ENCODE measurements at regions not wholly inside any gene's neighbourhood (a gene's known extent, or its start where the extent isn't known, plus 50 kb on each side); places are given as distances from the start of the nearest gene placed in this dataset.

DNA sequence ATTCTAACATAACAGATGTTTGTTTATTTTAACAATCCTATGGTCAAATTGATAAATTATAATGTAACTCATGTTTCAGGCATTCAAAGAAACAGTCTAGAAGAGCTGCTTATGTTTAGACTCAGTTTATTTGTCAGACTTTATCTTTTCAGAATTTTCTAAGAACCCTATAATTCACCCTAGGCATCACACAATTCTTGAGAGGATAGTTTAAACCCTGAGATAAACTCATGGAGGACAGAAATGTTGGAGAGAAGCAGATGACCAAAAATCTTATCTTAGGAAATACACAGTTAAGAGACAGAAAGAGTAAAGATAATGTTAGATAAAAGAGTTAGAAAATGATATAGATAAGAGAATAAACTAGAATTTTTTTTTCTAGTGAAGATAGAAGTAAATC, 1185.7 kb upstream of the SLC10A2 start:
- ChIA-PET POLR2A (no interaction called here), CTCF (no interaction called here)
- DNase-seq (ENCODE audit: extremely low spot score) = no peak

DNA sequence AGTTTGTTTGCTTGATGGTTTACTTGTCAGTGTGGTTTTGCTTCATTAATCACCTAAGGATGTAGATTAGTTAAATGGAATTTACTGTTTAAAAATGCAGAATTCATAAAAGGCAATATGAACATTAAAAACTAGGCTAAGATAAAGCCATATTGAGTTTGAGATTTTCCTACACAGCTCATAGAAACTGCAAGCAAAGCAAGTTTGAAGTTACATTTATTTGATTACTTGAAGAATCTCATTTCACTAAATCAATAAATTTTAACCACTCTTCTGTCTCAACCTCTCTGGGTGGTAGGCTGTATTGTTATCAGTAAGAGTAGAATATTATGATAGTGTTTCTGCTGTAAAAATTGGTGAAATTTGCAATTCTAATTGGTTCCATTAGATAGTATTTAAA, 1180.7 kb upstream of the SLC10A2 start:
- ChIA-PET POLR2A (no interaction called here), CTCF (no interaction called here)
- TF ChIP-seq, protein P1, sequence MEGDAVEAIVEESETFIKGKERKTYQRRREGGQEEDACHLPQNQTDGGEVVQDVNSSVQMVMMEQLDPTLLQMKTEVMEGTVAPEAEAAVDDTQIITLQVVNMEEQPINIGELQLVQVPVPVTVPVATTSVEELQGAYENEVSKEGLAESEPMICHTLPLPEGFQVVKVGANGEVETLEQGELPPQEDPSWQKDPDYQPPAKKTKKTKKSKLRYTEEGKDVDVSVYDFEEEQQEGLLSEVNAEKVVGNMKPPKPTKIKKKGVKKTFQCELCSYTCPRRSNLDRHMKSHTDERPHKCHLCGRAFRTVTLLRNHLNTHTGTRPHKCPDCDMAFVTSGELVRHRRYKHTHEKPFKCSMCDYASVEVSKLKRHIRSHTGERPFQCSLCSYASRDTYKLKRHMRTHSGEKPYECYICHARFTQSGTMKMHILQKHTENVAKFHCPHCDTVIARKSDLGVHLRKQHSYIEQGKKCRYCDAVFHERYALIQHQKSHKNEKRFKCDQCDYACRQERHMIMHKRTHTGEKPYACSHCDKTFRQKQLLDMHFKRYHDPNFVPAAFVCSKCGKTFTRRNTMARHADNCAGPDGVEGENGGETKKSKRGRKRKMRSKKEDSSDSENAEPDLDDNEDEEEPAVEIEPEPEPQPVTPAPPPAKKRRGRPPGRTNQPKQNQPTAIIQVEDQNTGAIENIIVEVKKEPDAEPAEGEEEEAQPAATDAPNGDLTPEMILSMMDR (IDR thresholded peaks at IDR 0.05; ENCODE audit: control extremely low read depth, extremely low read depth, low read depth, missing control alignments) = no peak
- no peak for DNase-seq (ENCODE audit: extremely low spot score)

More for the DNA sequence above, 1185.7 kb upstream of the SLC10A2 start:
- TF ChIP-seq, protein P1 (IDR thresholded peaks at IDR 0.05; ENCODE audit: control extremely low read depth, extremely low read depth, low read depth, missing control alignments) = no peak

DNA sequence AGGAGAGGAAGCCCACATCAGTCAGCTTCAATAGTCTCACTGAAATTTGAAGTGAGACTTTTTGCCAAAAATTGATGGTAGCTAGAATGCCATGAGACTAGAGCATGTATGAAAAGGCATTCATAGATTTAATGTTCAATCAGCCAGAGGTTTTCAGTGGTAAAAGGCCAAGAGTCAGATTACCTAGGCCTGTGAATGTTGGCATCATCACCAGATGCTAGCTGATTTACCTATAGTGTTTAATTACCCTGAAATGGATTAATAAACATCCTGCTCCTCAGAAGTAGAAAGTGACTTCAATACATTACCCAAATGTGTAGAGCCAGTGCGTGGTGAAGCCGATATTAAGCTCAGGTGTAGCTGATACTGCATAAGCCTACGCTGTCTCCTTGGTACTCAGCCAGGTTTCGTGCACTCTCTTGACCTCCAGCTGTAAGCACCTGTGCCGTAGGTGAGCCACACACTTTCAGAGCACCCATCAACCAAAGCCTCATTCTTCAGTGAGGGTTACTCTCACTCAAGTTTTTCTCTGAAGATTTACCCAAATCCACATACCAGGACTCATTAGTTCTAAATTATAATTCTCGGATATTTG, 1140.3 kb upstream of the SLC10A2 start:
- no peak for DNase-seq (ENCODE audit: extremely low spot score)
- TF ChIP-seq, protein P1 (IDR thresholded peaks at IDR 0.05; ENCODE audit: control extremely low read depth, extremely low read depth, low read depth, missing control alignments) = no peak
- ChIA-PET POLR2A (no interaction called here), CTCF (no interaction called here)

DNA sequence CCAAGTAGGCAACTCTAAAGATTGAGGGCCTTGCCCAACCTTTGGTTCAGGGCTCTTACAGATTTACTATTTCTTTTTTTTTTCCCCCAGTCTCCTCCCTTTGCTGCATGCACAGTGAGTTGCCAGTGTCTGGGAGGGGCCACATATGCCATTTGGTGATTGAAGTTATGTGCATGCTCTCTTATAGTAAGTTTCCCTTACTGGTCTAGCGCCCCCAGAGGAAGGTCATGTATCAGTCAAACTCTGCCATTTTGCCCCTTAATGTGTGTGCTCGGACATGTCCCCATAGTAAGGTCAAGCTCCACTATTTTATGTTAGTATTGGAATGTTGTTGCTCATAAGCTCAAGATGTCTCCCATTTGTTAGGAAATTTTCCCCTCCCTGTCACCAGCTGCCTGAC, 1138.0 kb upstream of the SLC10A2 start:
- CTCF ChIA-PET = no interaction called here
- POLR2A ChIA-PET = no interaction called here
- TF ChIP-seq, protein P1 (IDR thresholded peaks at IDR 0.05; ENCODE audit: control extremely low read depth, extremely low read depth, low read depth, missing control alignments) = no peak
- DNase-seq (ENCODE audit: extremely low spot score) = no peak

DNA sequence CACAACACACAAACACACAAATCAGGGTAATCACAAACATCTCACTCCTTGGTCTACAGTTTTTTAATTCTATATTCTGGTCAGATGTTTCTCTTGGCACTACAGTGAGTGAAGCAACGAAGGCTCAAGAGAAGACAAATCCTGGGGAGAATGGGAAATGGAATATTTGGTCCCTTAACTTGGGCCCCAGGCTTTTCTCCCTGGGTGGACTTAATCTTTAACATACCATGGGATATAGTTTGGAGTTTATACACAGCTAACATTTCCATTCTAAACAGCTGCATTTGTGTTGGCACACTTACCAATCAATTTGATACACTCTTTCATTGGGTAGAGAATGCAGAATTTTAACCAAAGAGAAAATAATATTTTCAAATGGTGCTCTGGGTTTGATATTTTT, 1132.6 kb upstream of the SLC10A2 start:
- POLR2A ChIA-PET = no interaction called here
- no peak for DNase-seq (ENCODE audit: extremely low spot score)
- TF ChIP-seq, protein P1 (IDR thresholded peaks at IDR 0.05; ENCODE audit: control extremely low read depth, extremely low read depth, low read depth, missing control alignments) = no peak
- CTCF ChIA-PET = no interaction called here

DNA sequence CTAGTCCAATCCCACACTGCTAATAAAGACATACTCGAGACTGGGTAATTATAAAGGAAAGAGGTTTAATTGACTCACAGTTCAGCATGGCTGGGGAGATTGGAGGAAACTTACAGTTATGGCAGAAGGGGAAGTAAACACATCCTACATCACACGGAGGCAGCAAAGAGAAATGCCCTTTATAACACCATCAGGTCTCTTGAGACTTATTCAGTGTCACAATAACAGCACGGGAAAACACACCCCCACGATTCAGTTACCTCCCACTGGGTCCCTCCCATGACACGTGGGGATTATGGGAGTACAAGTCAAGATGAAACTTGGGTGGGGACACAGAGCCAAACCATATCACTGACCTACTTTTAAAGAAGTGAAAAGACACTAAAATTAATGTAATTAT, 1130.4 kb upstream of the SLC10A2 start:
- TF ChIP-seq, protein P1 (IDR thresholded peaks at IDR 0.05; ENCODE audit: control extremely low read depth, extremely low read depth, low read depth, missing control alignments) = no peak
- POLR2A ChIA-PET = no interaction called here
- CTCF ChIA-PET = no interaction called here
- no peak for DNase-seq (ENCODE audit: extremely low spot score)
